ENCODE measurements at regions not wholly inside any gene's neighbourhood (a gene's known extent, or its start where the extent isn't known, plus 50 kb on each side); places are given as distances from the start of the nearest gene placed in this dataset.
"Not testable (repeated sequence)": the region's sequence is repeated elsewhere in the genome, so short reads cannot be mapped to it uniquely, and the experiment has no call there.

- H3K4me3 ChIP-seq (ENCODE audit: control insufficient read depth, low read depth, low read length) = not testable (repeated sequence)
Observed at GRCh38 chr9:40884902-40885490, 243.5 kb downstream of the FOXD4L6 start.

GRCh38 chr9:40884072-40884901 lies 244.2 kb downstream of the FOXD4L6 start:
- H3K4me3 ChIP-seq (ENCODE audit: control insufficient read depth, low read depth, low read length) = no peak overlapping the region
- DNase-seq (ENCODE audit: low read depth) = no peak
- no peak for TF ChIP-seq CTCF (IDR thresholded peaks at IDR 0.05; ENCODE audit: control insufficient read depth, insufficient read depth, low read depth, low read length, missing control alignments)

More at GRCh38 chr9:40884902-40885490, 243.5 kb downstream of the FOXD4L6 start:
- not testable (repeated sequence) for DNase-seq (ENCODE audit: low read depth)

GRCh38 chr9:40883423-40884071 lies 244.9 kb downstream of the FOXD4L6 start:
- not testable (repeated sequence) for DNase-seq (ENCODE audit: low read depth); H3K4me3 ChIP-seq (ENCODE audit: control insufficient read depth, low read depth, low read length)

GRCh38 chr9:40873753-40874295 lies 254.7 kb downstream of the FOXD4L6 start:
- not testable (repeated sequence) for DNase-seq (ENCODE audit: low read depth); H3K4me3 ChIP-seq (ENCODE audit: control insufficient read depth, low read depth, low read length)

- H3K4me3 ChIP-seq (ENCODE audit: control insufficient read depth, low read depth, low read length); DNase-seq (ENCODE audit: low read depth): not testable (repeated sequence)
Observed at GRCh38 chr9:40868437-40868836, 260.0 kb downstream of the FOXD4L6 start.

Data from AG09309 (cell line).